ENCODE measurements at regions not wholly inside any gene's neighbourhood (a gene's known extent, or its start where the extent isn't known, plus 50 kb on each side); places are given as distances from the start of the nearest gene placed in this dataset.

GRCh38 chr5:30548580-30549305 is 644.7 kb upstream of the CDH6 start:
- no peak for DNase-seq
- Mint-ChIP-seq H3K4me3 (ENCODE audit: low read depth, unreplicated experiment) (no peak overlapping the region), H3K27me3 (ENCODE audit: unreplicated experiment) (no peaks in the 10 kb centered on the region), H3K9me3 (ENCODE audit: low read depth, unreplicated experiment) (peaks cover 3% of the 10 kb centered on the region), H3K4me1 (ENCODE audit: low read depth, unreplicated experiment) (no peaks in the 10 kb centered on the region), H3K36me3 (ENCODE audit: insufficient read depth, unreplicated experiment) (no peaks in the 10 kb centered on the region), H3K27ac (ENCODE audit: unreplicated experiment) (no peak overlapping the region)
- BruUV-seq (replicated peaks): no TSS peak
- TF ChIP-seq, protein P1, sequence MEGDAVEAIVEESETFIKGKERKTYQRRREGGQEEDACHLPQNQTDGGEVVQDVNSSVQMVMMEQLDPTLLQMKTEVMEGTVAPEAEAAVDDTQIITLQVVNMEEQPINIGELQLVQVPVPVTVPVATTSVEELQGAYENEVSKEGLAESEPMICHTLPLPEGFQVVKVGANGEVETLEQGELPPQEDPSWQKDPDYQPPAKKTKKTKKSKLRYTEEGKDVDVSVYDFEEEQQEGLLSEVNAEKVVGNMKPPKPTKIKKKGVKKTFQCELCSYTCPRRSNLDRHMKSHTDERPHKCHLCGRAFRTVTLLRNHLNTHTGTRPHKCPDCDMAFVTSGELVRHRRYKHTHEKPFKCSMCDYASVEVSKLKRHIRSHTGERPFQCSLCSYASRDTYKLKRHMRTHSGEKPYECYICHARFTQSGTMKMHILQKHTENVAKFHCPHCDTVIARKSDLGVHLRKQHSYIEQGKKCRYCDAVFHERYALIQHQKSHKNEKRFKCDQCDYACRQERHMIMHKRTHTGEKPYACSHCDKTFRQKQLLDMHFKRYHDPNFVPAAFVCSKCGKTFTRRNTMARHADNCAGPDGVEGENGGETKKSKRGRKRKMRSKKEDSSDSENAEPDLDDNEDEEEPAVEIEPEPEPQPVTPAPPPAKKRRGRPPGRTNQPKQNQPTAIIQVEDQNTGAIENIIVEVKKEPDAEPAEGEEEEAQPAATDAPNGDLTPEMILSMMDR (IDR thresholded peaks at IDR 0.05; ENCODE audit: unreplicated experiment): no peak
- intact Hi-C loops (cut with micrococcal nuclease; ENCODE audit: unreplicated experiment): no loop called here
- CTCF ChIA-PET: interaction anchor here (0.7 kb wide), 1 partner anchor 149 kb away, joined by 3 read pairs; no protein-coding TSS in a partner anchor

DNA sequence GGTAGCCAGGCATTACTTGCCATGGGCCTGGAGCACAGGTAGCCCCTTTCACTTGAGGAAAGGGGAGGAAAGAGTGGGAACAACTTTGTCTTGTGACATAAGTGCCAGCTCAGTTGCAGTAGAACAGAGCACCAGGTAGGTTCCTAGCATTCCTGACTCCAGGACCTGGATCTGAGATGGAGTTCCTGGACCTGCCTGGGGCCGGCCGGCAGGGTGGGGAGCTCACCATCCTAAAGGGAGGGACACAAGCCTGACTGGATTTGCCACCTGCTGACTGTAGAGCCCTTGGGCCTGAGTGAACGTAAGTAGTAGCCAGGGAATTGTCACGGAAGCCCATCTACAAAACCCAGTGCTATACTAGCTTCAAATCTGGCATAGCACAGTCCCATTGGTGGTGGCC is 653.3 kb upstream of the CDH6 start:
- Mint-ChIP-seq H3K9me3 (ENCODE audit: low read depth, unreplicated experiment) (peaks cover 13% of the 10 kb centered on the region), H3K4me3 (ENCODE audit: low read depth, unreplicated experiment) (no peak overlapping the region), H3K36me3 (ENCODE audit: insufficient read depth, unreplicated experiment) (no peaks in the 10 kb centered on the region), H3K4me1 (ENCODE audit: low read depth, unreplicated experiment) (no peaks in the 10 kb centered on the region), H3K27me3 (ENCODE audit: unreplicated experiment) (no peaks in the 10 kb centered on the region), H3K27ac (ENCODE audit: unreplicated experiment) (no peak overlapping the region)
- no peak for DNase-seq
- no TSS peak for BruUV-seq (replicated peaks)
- CTCF ChIA-PET: no interaction called here
- TF ChIP-seq, protein P1 (IDR thresholded peaks at IDR 0.05; ENCODE audit: unreplicated experiment): no peak
- intact Hi-C loops (cut with micrococcal nuclease; ENCODE audit: unreplicated experiment): no loop called here

- Mint-ChIP-seq H3K36me3 (ENCODE audit: insufficient read depth, unreplicated experiment) (no peaks in the 10 kb centered on the region), H3K9me3 (ENCODE audit: low read depth, unreplicated experiment) (peaks cover 11% of the 10 kb centered on the region), H3K4me3 (ENCODE audit: low read depth, unreplicated experiment) (no peak overlapping the region), H3K27ac (ENCODE audit: unreplicated experiment) (no peak overlapping the region), H3K27me3 (ENCODE audit: unreplicated experiment) (no peaks in the 10 kb centered on the region), H3K4me1 (ENCODE audit: low read depth, unreplicated experiment) (no peaks in the 10 kb centered on the region)
- intact Hi-C loops (cut with micrococcal nuclease; ENCODE audit: unreplicated experiment): no loop called here
- no TSS peak for BruUV-seq (replicated peaks)
- TF ChIP-seq, protein P1 (IDR thresholded peaks at IDR 0.05; ENCODE audit: unreplicated experiment): no peak
- peak; percentile 9 for DNase-seq
- CTCF ChIA-PET: interaction anchor here (0.5 kb wide), 1 partner anchor 1060 kb away, joined by 3 read pairs; no protein-coding TSS in a partner anchor
These were observed 654.4 kb upstream of the CDH6 start for GRCh38 chr5:30539004-30539634.

DNA sequence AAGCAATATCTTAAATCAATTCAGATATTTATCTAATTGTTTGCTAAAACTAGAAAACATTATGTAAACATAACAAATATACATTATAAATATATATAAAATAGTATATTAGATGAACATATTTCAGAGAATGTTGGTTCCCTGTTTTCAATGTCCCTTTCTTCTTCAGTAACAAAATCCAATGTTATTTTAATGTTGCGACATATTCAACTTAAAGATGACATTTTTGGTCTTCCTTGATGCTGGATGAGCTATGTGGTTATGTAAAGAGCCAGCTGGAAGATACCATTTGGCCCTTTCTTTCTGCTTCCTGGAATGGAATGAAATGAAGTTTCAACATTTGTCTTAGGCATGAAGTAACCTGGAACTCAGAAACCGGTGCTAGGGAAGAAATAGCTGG is 668.1 kb upstream of the CDH6 start:
- CTCF ChIA-PET: no interaction called here
- intact Hi-C loops (cut with micrococcal nuclease; ENCODE audit: unreplicated experiment): no loop called here
- no peaks in the 10 kb centered on the region for H3K27me3 Mint-ChIP-seq (ENCODE audit: unreplicated experiment)
- TF ChIP-seq, protein P1 (IDR thresholded peaks at IDR 0.05; ENCODE audit: unreplicated experiment): no peak
- no peak for DNase-seq
- BruUV-seq (replicated peaks): no TSS peak
- H3K4me3 Mint-ChIP-seq (ENCODE audit: low read depth, unreplicated experiment): no peak overlapping the region
- peaks cover 2% of the 10 kb centered on the region for H3K9me3 Mint-ChIP-seq (ENCODE audit: low read depth, unreplicated experiment)
- no peak overlapping the region for H3K27ac Mint-ChIP-seq (ENCODE audit: unreplicated experiment)
- H3K4me1 Mint-ChIP-seq (ENCODE audit: low read depth, unreplicated experiment): no peaks in the 10 kb centered on the region
- no peaks in the 10 kb centered on the region for H3K36me3 Mint-ChIP-seq (ENCODE audit: insufficient read depth, unreplicated experiment)
